GM13976 (cell line): ENCODE measurements at regions not wholly inside any gene's neighbourhood (a gene's known extent, or its start where the extent isn't known, plus 50 kb on each side); places are given as distances from the start of the nearest gene placed in this dataset.

Source experiments
- DNase-seq: peaks from one replicate; pipeline ENCODE4 v3.0.0; 2012; ENCODE audit warnings: low spot score
- in situ Hi-C: fragments of 300-500 bp; cut with MboI; formaldehyde crosslinking; loops from one replicate; pipeline ENCODE4 v1.12.0; 2022; ENCODE audit warnings: low sequenced_read_pairs, mixed read lengths, inconsistent platforms; ENCODE audit not compliant: unreplicated experiment
- TF ChIP-seq, protein P1 (sequence below): IDR thresholded peaks from 2 replicates; pipeline ENCODE4 v1.5.1; 2012; ENCODE audit warnings: borderline replicate concordance, mild to moderate bottlenecking; ENCODE audit not compliant: insufficient read depth; ENCODE audit errors: extremely low read depth, missing control alignments, control extremely low read depth

- in situ Hi-C loops: no loop called here
- DNase-seq: no peak
- TF ChIP-seq, protein P1, sequence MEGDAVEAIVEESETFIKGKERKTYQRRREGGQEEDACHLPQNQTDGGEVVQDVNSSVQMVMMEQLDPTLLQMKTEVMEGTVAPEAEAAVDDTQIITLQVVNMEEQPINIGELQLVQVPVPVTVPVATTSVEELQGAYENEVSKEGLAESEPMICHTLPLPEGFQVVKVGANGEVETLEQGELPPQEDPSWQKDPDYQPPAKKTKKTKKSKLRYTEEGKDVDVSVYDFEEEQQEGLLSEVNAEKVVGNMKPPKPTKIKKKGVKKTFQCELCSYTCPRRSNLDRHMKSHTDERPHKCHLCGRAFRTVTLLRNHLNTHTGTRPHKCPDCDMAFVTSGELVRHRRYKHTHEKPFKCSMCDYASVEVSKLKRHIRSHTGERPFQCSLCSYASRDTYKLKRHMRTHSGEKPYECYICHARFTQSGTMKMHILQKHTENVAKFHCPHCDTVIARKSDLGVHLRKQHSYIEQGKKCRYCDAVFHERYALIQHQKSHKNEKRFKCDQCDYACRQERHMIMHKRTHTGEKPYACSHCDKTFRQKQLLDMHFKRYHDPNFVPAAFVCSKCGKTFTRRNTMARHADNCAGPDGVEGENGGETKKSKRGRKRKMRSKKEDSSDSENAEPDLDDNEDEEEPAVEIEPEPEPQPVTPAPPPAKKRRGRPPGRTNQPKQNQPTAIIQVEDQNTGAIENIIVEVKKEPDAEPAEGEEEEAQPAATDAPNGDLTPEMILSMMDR: no peak
Measured at GRCh38 chr2:123154195-123154594, 870.9 kb upstream of the CNTNAP5 start.

- TF ChIP-seq, protein P1: no peak
- in situ Hi-C loops: no loop called here
Measured at GRCh38 chr2:123157016-123157415, 868.1 kb upstream of the CNTNAP5 start.

DNA sequence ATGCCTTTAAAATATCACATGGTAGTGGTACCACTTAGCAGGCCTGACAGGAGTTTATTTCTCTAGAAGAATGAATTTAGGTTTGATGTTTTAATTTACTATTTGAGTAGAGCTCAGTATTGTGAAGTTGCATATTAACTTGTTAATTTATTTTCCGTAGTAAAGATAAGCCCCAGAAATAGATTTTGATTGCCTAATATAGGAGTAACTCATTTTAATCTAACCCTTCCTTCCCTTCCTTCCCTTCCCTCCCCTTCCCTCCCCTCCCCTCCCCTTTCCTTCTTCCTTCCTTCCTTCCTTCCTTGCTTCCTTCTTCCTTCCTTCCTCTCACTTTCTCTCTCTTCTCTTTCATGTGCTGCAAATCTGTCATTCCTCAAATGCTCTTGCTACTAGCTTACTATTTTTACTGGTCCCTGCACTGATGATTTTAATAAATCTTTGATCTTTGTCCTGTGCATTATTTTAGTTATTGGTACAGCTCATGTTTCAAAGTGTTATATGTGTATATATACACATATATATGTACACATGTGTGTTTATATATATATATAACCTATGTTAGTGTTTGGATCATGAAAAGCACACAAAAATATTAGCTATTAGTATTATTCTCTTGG is 862.6 kb upstream of the CNTNAP5 start:
- DNase-seq: no peak
- TF ChIP-seq, protein P1: no peak
- in situ Hi-C loops: no loop called here

More at GRCh38 chr2:123157016-123157415, 868.1 kb upstream of the CNTNAP5 start:
- no peak for DNase-seq

- TF ChIP-seq, protein P1: no peak
- DNase-seq: no peak
- in situ Hi-C loops: no loop called here
Measured at GRCh38 chr2:123163398-123163797, 861.7 kb upstream of the CNTNAP5 start.

- TF ChIP-seq, protein P1: no peak
- no peak for DNase-seq
- in situ Hi-C loops: no loop called here
Measured at GRCh38 chr2:123164216-123164615, 860.9 kb upstream of the CNTNAP5 start.

GRCh38 chr2:123165616-123166015 is 859.5 kb upstream of the CNTNAP5 start:
- TF ChIP-seq, protein P1: no peak
- in situ Hi-C loops: no loop called here
- DNase-seq: no peak
